ENCODE measurements at regions not wholly inside any gene's neighbourhood (a gene's known extent, or its start where the extent isn't known, plus 50 kb on each side); places are given as distances from the start of the nearest gene placed in this dataset.

GRCh38 chr13:58893396-58893795 lies 1261.9 kb downstream of the PCDH17 start:
- Histone ChIP-seq H3K36me3 (ENCODE audit: insufficient read depth, low read length) (no peaks in the 10 kb centered on the region), H3K27me3 (ENCODE audit: insufficient read depth, low read depth, low read length) (no peaks in the 10 kb centered on the region), H3K27ac (ENCODE audit: low read length) (no peak overlapping the region), H3K9ac (ENCODE audit: low read length) (no peak overlapping the region), H3F3A (ENCODE audit: insufficient read depth, low read length, poor library complexity, severe bottlenecking) (no peaks in the 10 kb centered on the region), H3K79me2 (replicated peaks; ENCODE audit: insufficient read depth, low read length) (no peaks in the 10 kb centered on the region), H3K4me3 (ENCODE audit: low read length) (no peak overlapping the region), H3K9me3 (ENCODE audit: low read length) (no peaks in the 10 kb centered on the region), H3K4me2 (ENCODE audit: low read length) (no peak overlapping the region), H2AFZ (ENCODE audit: low read depth, low read length) (no peak overlapping the region), H3K9me2 (ENCODE audit: insufficient read depth, low read length) (no peaks in the 10 kb centered on the region), H4K20me1 (ENCODE audit: insufficient read depth) (no peaks in the 10 kb centered on the region)
- TF ChIP-seq REST (IDR thresholded peaks at IDR 0.05; ENCODE audit: borderline replicate concordance) (no peak), CTCF (IDR thresholded peaks at IDR 0.05; ENCODE audit: poor library complexity, severe bottlenecking) (no peak)

GRCh38 chr13:58906329-58907007 lies 1257.3 kb downstream of the DIAPH3 start:
- no peaks in the 10 kb centered on the region for H3K27me3 ChIP-seq (ENCODE audit: insufficient read depth, low read depth, low read length)
- TF ChIP-seq REST (IDR thresholded peaks at IDR 0.05; ENCODE audit: borderline replicate concordance) (no peak), POLR2AphosphoS5 (IDR thresholded peaks at IDR 0.05) (no peak), SMC3 (conservative IDR thresholded peaks at IDR 0.05; ENCODE audit: poor library complexity) (no peak), CTCF (IDR thresholded peaks at IDR 0.05; ENCODE audit: poor library complexity, severe bottlenecking) (no peak), EP300 (conservative IDR thresholded peaks at IDR 0.05; ENCODE audit: poor library complexity, severe bottlenecking) (no peak), RAD21 (conservative IDR thresholded peaks at IDR 0.05) (no peak), MXI1 (conservative IDR thresholded peaks at IDR 0.05; ENCODE audit: poor library complexity, severe bottlenecking) (no peak)
- H3K36me3 ChIP-seq (ENCODE audit: insufficient read depth, low read length): no peaks in the 10 kb centered on the region
- no peaks in the 10 kb centered on the region for H3K9me2 ChIP-seq (ENCODE audit: insufficient read depth, low read length)
- H3F3A ChIP-seq (ENCODE audit: insufficient read depth, low read length, poor library complexity, severe bottlenecking): no peaks in the 10 kb centered on the region
- no peaks in the 10 kb centered on the region for H3K79me2 ChIP-seq (replicated peaks; ENCODE audit: insufficient read depth, low read length)
- no peak overlapping the region for H3K4me2 ChIP-seq (ENCODE audit: low read length)
- H3K4me3 ChIP-seq (ENCODE audit: low read length): no peak overlapping the region
- H2AFZ ChIP-seq (ENCODE audit: low read depth, low read length): no peak overlapping the region
- H3K9ac ChIP-seq (ENCODE audit: low read length): no peak overlapping the region
- no peaks in the 10 kb centered on the region for H4K20me1 ChIP-seq (ENCODE audit: insufficient read depth)
- no peaks in the 10 kb centered on the region for H3K9me3 ChIP-seq (ENCODE audit: low read length)
- no peak overlapping the region for H3K27ac ChIP-seq (ENCODE audit: low read length)
